HL-60 (cell line): ENCODE measurements at regions not wholly inside any gene's neighbourhood (a gene's known extent, or its start where the extent isn't known, plus 50 kb on each side); places are given as distances from the start of the nearest gene placed in this dataset.
"Not testable (repeated sequence)": the region's sequence is repeated elsewhere in the genome, so short reads cannot be mapped to it uniquely, and the experiment has no call there.

Experiments
- CTCF ChIP-seq: IDR thresholded peaks from one replicate; pipeline ENCODE4 v1.5.1; 2011; ENCODE audit warnings: low read length, control low read depth, inconsistent platforms; ENCODE audit not compliant: insufficient read depth
- GABPA ChIP-seq: IDR thresholded peaks from 2 replicates; pipeline ENCODE4 v1.6.1; 2012; ENCODE audit warnings: low read depth
- POLR2AphosphoS5 ChIP-seq: IDR thresholded peaks from 2 replicates; pipeline ENCODE4 v1.6.1; 2012; ENCODE audit warnings: low read depth
- TF ChIP-seq, protein P1 (sequence below): IDR thresholded peaks from 2 replicates; pipeline ENCODE4 v1.6.1; 2012; ENCODE audit warnings: low read depth; ENCODE audit not compliant: insufficient replicate concordance

DNA sequence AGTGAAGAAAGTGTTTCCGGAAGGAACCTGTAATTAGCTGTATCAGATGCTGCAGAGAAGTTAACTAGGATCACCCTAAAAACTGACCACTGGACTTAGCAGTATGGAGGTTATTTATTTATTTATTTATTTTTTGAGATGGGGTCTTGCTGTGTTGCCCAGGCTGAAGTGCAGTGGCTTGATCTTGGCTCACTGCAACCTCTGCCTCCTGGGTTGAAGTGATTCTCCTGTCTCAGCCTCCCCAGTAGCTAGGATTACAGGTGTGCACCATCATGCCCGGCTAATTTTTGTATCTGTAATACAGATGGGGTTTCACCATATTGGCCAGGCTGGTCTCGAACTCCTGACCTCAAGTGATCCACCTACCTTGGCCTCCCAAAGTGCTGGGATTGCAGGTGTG, 156.6 kb upstream of the TBL1XR1 start:
- not testable (repeated sequence) for TF ChIP-seq CTCF, POLR2AphosphoS5, GABPA
- TF ChIP-seq, protein P1, sequence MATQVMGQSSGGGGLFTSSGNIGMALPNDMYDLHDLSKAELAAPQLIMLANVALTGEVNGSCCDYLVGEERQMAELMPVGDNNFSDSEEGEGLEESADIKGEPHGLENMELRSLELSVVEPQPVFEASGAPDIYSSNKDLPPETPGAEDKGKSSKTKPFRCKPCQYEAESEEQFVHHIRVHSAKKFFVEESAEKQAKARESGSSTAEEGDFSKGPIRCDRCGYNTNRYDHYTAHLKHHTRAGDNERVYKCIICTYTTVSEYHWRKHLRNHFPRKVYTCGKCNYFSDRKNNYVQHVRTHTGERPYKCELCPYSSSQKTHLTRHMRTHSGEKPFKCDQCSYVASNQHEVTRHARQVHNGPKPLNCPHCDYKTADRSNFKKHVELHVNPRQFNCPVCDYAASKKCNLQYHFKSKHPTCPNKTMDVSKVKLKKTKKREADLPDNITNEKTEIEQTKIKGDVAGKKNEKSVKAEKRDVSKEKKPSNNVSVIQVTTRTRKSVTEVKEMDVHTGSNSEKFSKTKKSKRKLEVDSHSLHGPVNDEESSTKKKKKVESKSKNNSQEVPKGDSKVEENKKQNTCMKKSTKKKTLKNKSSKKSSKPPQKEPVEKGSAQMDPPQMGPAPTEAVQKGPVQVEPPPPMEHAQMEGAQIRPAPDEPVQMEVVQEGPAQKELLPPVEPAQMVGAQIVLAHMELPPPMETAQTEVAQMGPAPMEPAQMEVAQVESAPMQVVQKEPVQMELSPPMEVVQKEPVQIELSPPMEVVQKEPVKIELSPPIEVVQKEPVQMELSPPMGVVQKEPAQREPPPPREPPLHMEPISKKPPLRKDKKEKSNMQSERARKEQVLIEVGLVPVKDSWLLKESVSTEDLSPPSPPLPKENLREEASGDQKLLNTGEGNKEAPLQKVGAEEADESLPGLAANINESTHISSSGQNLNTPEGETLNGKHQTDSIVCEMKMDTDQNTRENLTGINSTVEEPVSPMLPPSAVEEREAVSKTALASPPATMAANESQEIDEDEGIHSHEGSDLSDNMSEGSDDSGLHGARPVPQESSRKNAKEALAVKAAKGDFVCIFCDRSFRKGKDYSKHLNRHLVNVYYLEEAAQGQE, result not testable (repeated sequence)
